Suprapubic skin (tissue), 4 donors: ENCODE measurements at regions not wholly inside any gene's neighbourhood (a gene's known extent, or its start where the extent isn't known, plus 50 kb on each side); places are given as distances from the start of the nearest gene placed in this dataset.
"Not testable (repeated sequence)": the region's sequence is repeated elsewhere in the genome, so short reads cannot be mapped to it uniquely, and the experiment has no call there.

Experiments
- DNase-seq, 2 donors: peaks; one replicate each; pipeline ENCODE4 v3.0.0-alpha.2; 2019; ENCODE audit warnings: low spot score in 2 of 2
- H3K27ac ChIP-seq: fragments of 200-600 bp; sonication (generic); one replicate; pipeline ENCODE4 v1.5.1; 2019
- H3K27me3 ChIP-seq: fragments of 200-600 bp; sonication (generic); one replicate; pipeline ENCODE4 v1.5.1; 2019
- H3K36me3 ChIP-seq: fragments of 200-600 bp; sonication (generic); one replicate; pipeline ENCODE4 v1.5.1; 2019
- H3K4me1 ChIP-seq: fragments of 200-600 bp; sonication (generic); one replicate; pipeline ENCODE4 v1.5.1; 2019
- H3K4me3 ChIP-seq: fragments of 200-600 bp; sonication (generic); one replicate; pipeline ENCODE4 v1.5.1; 2019; ENCODE audit warnings: mild to moderate bottlenecking
- H3K9me3 ChIP-seq: fragments of 200-600 bp; sonication (generic); one replicate; pipeline ENCODE4 v1.5.1; 2019
- EP300 ChIP-seq: sonication (generic); formaldehyde crosslinking; IDR thresholded peaks from one replicate; pipeline ENCODE4 v1.6.1; 2017; ENCODE audit warnings: antibody characterized with exemption
- POLR2A ChIP-seq, 2 donors: fragments of 450-650 bp; IDR thresholded peaks; one replicate each; pipeline ENCODE4 v1.6.1; 2017; ENCODE audit warnings: antibody characterized with exemption in 2 of 2, mild to moderate bottlenecking in 2 of 2, moderate library complexity in 2 of 2
- POLR2AphosphoS5 ChIP-seq, 3 donors: sonication (generic); formaldehyde crosslinking; IDR thresholded peaks; one replicate each; pipeline ENCODE4 v1.6.1; 2017; ENCODE audit warnings: antibody characterized with exemption in 3 of 3
- WGBS: methylation state at CpG from one replicate; pipeline ENCODE4 v1.1.5; 2018; 5-methylcytosine and 5-hydroxymethylcytosine counted together
- TF ChIP-seq, protein P1 (sequence below), 2 donors: fragments of 200-600 bp in 1 of 2; fragments of 450-650 bp in 1 of 2; sonication (generic) in 1 of 2; IDR thresholded peaks; one replicate each; pipeline ENCODE4 v1.5.1; 2016 to 2019; ENCODE audit warnings: antibody characterized with exemption in 2 of 2, mild to moderate bottlenecking in 1 of 2, moderate library complexity in 1 of 2

DNA sequence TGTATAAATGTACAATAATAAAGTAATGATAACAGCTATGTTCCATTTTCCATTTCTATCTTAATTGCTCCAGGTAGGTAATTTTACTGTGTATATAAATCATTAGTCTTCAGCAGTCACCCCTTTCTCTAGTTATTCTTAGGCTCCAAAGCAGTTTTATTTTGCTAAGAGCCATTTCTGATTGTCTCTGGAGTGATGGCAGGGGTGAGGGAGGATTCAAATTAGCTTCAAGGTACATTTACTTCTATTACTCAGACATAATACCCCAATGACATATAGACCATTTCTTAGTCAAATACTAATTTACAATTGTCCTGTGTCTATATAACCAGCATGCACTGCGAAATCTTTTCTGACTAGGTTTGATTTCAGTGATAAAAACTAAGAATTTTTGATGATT lies 663.4 kb upstream of the PRMT6 start:
- no peak overlapping the region for H3K27ac ChIP-seq
- 71% methylated on average over 1 of the region's 1 CpG for WGBS
- TF ChIP-seq POLR2AphosphoS5 (IDR thresholded peaks at IDR 0.05) (no peak), EP300 (no peak), POLR2A (IDR thresholded peaks at IDR 0.05) (no peak)
- TF ChIP-seq, protein P1, sequence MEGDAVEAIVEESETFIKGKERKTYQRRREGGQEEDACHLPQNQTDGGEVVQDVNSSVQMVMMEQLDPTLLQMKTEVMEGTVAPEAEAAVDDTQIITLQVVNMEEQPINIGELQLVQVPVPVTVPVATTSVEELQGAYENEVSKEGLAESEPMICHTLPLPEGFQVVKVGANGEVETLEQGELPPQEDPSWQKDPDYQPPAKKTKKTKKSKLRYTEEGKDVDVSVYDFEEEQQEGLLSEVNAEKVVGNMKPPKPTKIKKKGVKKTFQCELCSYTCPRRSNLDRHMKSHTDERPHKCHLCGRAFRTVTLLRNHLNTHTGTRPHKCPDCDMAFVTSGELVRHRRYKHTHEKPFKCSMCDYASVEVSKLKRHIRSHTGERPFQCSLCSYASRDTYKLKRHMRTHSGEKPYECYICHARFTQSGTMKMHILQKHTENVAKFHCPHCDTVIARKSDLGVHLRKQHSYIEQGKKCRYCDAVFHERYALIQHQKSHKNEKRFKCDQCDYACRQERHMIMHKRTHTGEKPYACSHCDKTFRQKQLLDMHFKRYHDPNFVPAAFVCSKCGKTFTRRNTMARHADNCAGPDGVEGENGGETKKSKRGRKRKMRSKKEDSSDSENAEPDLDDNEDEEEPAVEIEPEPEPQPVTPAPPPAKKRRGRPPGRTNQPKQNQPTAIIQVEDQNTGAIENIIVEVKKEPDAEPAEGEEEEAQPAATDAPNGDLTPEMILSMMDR (IDR thresholded peaks at IDR 0.05) = no peak
- DNase-seq = no peak
- H3K9me3 ChIP-seq = no peaks in the 10 kb centered on the region
- H3K4me3 ChIP-seq = no peak overlapping the region
- no peaks in the 10 kb centered on the region for H3K27me3 ChIP-seq
- no peaks in the 10 kb centered on the region for H3K36me3 ChIP-seq
- no peaks in the 10 kb centered on the region for H3K4me1 ChIP-seq

DNA sequence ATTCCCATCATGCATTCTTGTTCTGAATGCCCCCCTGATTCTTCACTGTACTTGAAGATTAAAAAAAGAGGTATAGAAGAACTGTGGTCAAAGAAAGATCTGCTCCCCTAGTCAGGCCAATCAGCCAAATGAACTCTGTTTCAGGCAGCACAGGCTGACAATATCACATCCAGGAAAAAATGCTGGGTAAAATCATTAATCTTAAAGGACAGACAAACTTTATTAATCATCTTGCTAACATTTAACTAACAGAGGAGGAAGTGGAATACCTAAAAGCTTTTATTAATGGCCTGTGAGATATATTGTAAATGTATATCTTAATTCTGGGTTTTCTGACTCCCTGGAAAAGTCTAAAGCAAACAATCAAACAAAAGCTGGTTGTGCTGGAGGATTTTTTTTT lies 660.5 kb upstream of the PRMT6 start:
- TF ChIP-seq, protein P1 (IDR thresholded peaks at IDR 0.05) = no peak
- TF ChIP-seq POLR2A (IDR thresholded peaks at IDR 0.05) (no peak), EP300 (no peak), POLR2AphosphoS5 (IDR thresholded peaks at IDR 0.05) (no peak)
- Histone ChIP-seq H3K4me1 (no peaks in the 10 kb centered on the region), H3K4me3 (no peak overlapping the region), H3K27me3 (no peaks in the 10 kb centered on the region), H3K36me3 (no peaks in the 10 kb centered on the region), H3K9me3 (no peaks in the 10 kb centered on the region), H3K27ac (no peak overlapping the region)
- no peak for DNase-seq

DNA sequence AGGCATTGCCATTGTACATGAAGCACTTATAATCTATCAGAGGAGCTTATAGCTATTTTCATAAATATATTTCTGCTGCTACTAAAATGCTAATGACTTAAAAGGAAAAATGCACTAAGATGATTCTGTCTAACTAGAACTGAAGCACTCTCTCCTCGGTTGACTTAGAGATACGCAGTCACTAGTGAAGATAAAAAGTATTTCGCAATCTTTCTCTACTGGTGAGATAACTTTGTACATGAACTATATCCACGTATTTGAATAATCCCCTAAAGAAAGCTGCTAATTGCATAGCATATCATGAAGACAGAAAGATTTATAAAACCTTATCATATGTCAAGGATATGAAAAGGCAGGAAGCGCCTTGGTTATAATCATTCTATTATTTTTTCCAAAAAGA lies 658.1 kb upstream of the PRMT6 start:
- Histone ChIP-seq H3K27ac (no peak overlapping the region), H3K27me3 (no peaks in the 10 kb centered on the region), H3K9me3 (no peaks in the 10 kb centered on the region), H3K4me3 (no peak overlapping the region), H3K4me1 (no peaks in the 10 kb centered on the region), H3K36me3 (no peaks in the 10 kb centered on the region)
- WGBS = 67% methylated on average over 5 of the region's 5 CpGs
- no peak for DNase-seq
- TF ChIP-seq EP300 = no peak
- no peak for TF ChIP-seq POLR2AphosphoS5 (IDR thresholded peaks at IDR 0.05)
- TF ChIP-seq POLR2A (IDR thresholded peaks at IDR 0.05) = no peak
- TF ChIP-seq, protein P1 (IDR thresholded peaks at IDR 0.05) = no peak

DNA sequence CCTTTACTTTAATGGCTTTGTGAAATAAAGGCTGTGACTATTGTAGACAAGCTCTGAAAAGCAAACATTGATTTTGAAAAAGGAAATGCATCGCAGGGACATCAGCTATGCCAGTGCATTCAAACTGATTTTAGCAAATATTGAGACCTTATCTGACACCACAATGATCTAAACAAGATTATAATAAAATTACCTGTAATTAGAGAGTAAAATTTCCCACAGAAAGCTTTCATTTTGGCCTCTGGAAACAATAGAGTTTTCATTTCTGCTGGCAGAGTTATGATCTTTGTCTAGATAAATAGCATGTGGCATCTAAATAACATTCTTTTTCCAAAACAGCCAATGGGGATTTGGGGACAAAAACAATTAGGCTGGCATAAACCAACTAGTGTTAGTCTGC lies 650.4 kb upstream of the PRMT6 start:
- no peak for TF ChIP-seq POLR2A (IDR thresholded peaks at IDR 0.05)
- no peaks in the 10 kb centered on the region for H3K27me3 ChIP-seq
- H3K4me3 ChIP-seq = no peak overlapping the region
- no peaks in the 10 kb centered on the region for H3K36me3 ChIP-seq
- 88% methylated on average over 1 of the region's 1 CpG for whole genome bisulfite sequencing
- DNase-seq = no peak
- H3K27ac ChIP-seq = no peak overlapping the region
- H3K9me3 ChIP-seq = no peaks in the 10 kb centered on the region
- H3K4me1 ChIP-seq = no peaks in the 10 kb centered on the region

DNA sequence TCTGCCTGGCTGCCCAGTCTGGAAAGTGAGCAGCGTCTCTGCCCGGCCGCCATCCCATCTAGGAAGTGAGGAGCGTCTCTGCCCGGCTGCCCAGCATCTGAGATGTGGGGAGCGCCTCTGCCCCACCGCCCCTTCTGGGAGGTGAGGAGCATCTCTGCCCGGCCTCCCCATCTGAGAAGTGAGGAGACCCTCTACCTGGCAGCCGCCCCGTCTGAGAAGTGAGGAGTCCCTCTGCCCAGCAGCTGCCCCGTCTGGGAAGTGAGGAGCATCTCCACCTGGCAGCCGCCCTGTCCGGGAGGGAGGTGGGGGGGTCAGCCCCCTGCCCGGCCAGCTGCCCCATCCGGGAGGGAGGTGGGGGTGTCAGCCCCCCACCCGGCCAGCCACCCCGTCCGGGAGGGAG lies 644.2 kb upstream of the PRMT6 start:
- not testable (repeated sequence) for H3K4me1 ChIP-seq, H3K36me3 ChIP-seq, H3K27me3 ChIP-seq, H3K9me3 ChIP-seq, DNase-seq, H3K27ac ChIP-seq, H3K4me3 ChIP-seq
- WGBS = 96% methylated on average over 9 of the region's 18 CpGs

DNA sequence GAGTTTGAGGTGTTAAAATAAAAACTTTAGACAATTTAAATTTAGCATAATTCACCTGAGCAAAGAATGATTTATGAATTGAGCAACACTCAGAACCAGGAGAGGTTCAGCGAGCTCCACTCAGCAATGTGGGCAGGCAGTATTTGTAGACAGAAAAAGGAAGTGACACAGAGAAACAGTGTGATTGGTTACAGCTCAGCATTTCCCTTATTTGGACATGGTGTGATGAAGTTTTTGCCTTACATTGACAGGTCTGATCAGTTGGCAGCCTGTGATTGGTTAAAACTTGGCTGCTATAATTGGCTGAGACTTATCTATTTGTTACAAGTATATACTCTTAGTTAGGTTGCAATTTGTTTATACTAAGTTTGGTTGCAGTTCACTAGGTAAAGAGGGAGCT lies 621.2 kb upstream of the PRMT6 start:
- Histone ChIP-seq H3K36me3 (no peaks in the 10 kb centered on the region), H3K27ac (no peak overlapping the region), H3K4me1 (no peaks in the 10 kb centered on the region), H3K9me3 (no peaks in the 10 kb centered on the region), H3K4me3 (no peak overlapping the region), H3K27me3 (no peaks in the 10 kb centered on the region)
- TF ChIP-seq, protein P1 (IDR thresholded peaks at IDR 0.05) = no peak
- TF ChIP-seq EP300 (no peak), POLR2A (IDR thresholded peaks at IDR 0.05) (no peak), POLR2AphosphoS5 (IDR thresholded peaks at IDR 0.05) (no peak)
- WGBS = 64% methylated on average over 1 of the region's 1 CpG
- no peak for DNase-seq
